ENCODE measurements at regions not wholly inside any gene's neighbourhood (a gene's known extent, or its start where the extent isn't known, plus 50 kb on each side); places are given as distances from the start of the nearest gene placed in this dataset.
"Not testable (repeated sequence)": the region's sequence is repeated elsewhere in the genome, so short reads cannot be mapped to it uniquely, and the experiment has no call there.

DNA sequence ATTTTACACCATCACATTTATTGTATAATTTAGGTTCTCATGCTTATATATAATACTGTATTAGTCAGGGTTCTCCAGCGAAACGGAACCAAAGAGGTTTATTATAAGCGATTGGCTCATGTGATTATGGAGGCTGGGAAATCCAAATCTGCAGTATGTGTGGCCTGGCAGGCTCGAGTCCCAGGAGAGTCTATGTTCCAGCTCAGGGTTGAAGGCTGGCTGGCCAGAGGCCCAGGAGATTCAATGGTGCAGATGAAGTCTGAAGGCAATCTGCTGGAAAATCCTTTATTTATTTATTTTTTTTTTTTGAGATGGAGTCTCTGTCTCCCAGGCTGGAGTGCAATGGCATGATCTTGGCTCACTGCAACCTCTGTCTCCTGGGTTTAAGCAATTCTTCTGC lies 63.0 kb upstream of the WDFY3 start:
- no peaks in the 10 kb centered on the region for H3K27me3 ChIP-seq (replicated peaks in 1 of 7)
- DNase-seq, result no peak
- peaks cover 0 to 53% (median 22%) of the 10 kb centered on the region in 8 donors for H3K9me3 ChIP-seq
- WGBS, 5 donors, result 81 to 91% (median 87%) methylated on average over 4 of the region's 4 CpGs
- H3K27ac ChIP-seq, result no peak overlapping the region
- H3K36me3 ChIP-seq, result no peaks in the 10 kb centered on the region
- TF ChIP-seq POLR2AphosphoS5 (IDR thresholded peaks at IDR 0.05), result no peak
- TF ChIP-seq, protein P1, sequence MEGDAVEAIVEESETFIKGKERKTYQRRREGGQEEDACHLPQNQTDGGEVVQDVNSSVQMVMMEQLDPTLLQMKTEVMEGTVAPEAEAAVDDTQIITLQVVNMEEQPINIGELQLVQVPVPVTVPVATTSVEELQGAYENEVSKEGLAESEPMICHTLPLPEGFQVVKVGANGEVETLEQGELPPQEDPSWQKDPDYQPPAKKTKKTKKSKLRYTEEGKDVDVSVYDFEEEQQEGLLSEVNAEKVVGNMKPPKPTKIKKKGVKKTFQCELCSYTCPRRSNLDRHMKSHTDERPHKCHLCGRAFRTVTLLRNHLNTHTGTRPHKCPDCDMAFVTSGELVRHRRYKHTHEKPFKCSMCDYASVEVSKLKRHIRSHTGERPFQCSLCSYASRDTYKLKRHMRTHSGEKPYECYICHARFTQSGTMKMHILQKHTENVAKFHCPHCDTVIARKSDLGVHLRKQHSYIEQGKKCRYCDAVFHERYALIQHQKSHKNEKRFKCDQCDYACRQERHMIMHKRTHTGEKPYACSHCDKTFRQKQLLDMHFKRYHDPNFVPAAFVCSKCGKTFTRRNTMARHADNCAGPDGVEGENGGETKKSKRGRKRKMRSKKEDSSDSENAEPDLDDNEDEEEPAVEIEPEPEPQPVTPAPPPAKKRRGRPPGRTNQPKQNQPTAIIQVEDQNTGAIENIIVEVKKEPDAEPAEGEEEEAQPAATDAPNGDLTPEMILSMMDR (IDR thresholded peaks at IDR 0.05 in 8 of 11, conservative IDR thresholded peaks at IDR 0.05 in 3 of 11), result no peak
- no peak for TF ChIP-seq POLR2A (IDR thresholded peaks at IDR 0.05)
- H3K4me1 ChIP-seq, result no peaks in the 10 kb centered on the region
- intact Hi-C loops (cut with DNase I; ENCODE audit: low total_unique reads), result no loop called here
- no peak overlapping the region for H3K4me3 ChIP-seq

DNA sequence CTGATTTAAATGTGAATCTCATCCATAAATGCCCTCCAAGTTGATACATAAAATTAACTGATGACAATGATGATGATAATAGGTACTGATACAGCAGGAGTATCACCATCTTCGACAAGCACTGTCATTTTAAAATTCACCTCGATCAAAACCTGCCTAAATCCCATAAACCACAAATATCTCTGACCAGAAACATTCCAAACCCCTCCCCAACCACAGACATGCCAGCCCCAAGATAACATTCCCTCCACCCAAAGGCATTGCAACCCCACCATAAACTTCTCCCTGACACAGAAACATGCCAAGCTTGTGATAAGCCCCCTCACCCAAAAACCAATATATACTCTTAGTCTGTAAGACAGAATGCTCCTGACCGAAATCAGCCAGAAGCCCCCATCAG lies 63.7 kb upstream of the WDFY3 start:
- Histone ChIP-seq H3K27me3 (replicated peaks in 1 of 7) (no peaks in the 10 kb centered on the region), H3K4me1 (no peaks in the 10 kb centered on the region), H3K36me3 (no peaks in the 10 kb centered on the region), H3K9me3 (peaks cover 0 to 61% (median 28%) of the 10 kb centered on the region in 8 donors), H3K4me3 (no peak overlapping the region), H3K27ac (no peak overlapping the region)
- no peak for DNase-seq
- intact Hi-C loops (cut with DNase I; ENCODE audit: low total_unique reads), result no loop called here
- WGBS, 5 donors, result 85 to 97% (median 93%) methylated on average over 3 of the region's 3 CpGs
- TF ChIP-seq, protein P1 (IDR thresholded peaks at IDR 0.05 in 8 of 11, conservative IDR thresholded peaks at IDR 0.05 in 3 of 11), result no peak
- TF ChIP-seq POLR2AphosphoS5 (IDR thresholded peaks at IDR 0.05) (no peak), POLR2A (IDR thresholded peaks at IDR 0.05) (no peak)

GRCh38 chr4:85033838-85034237 lies 67.3 kb upstream of the WDFY3 start:
- intact Hi-C loops (cut with DNase I; ENCODE audit: low total_unique reads); H3K36me3 ChIP-seq; H3K4me1 ChIP-seq; H3K27ac ChIP-seq; H3K4me3 ChIP-seq; DNase-seq; H3K27me3 ChIP-seq (replicated peaks in 1 of 7): not testable (repeated sequence)
- H3K9me3 ChIP-seq, result peaks cover 0 to 57% (median 29%) of the 10 kb centered on the region in 8 donors
- 90 to 95% (median 92%) methylated on average over 6 of the region's 6 CpGs for WGBS, 5 donors

DNA sequence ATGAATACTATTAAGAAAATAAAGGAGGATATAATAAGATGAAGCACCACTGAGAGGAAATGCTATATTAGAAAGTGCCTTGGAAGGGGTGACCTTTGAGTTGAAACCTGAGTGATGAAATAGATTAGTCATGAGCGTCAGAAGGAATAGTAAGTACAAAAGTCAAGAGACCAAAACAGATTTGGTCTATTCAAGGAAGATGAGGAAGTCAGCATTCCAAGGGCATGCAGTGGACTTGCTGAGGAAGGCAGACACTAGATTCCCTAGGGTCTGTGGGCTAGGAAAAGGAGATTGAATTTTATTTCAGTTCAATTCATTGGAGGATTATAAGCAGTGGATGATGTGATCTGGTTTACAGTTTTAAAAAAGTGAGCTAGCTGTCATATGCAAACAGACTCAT lies 73.0 kb upstream of the WDFY3 start:
- H3K4me3 ChIP-seq, result no peak overlapping the region
- no peak for TF ChIP-seq POLR2AphosphoS5 (IDR thresholded peaks at IDR 0.05)
- no peak for TF ChIP-seq POLR2A (IDR thresholded peaks at IDR 0.05)
- TF ChIP-seq, protein P1 (IDR thresholded peaks at IDR 0.05 in 8 of 11, conservative IDR thresholded peaks at IDR 0.05 in 3 of 11), result no peak
- peaks cover 0 to 27% (median 10%) of the 10 kb centered on the region in 8 donors for H3K9me3 ChIP-seq
- WGBS, 5 donors, result 46 to 83% (median 65%) methylated on average over 1 of the region's 1 CpG
- no peak for DNase-seq
- no peaks in the 10 kb centered on the region for H3K36me3 ChIP-seq
- H3K4me1 ChIP-seq, result no peaks in the 10 kb centered on the region
- peaks cover 0 to 7% (median 0%) of the 10 kb centered on the region in 7 donors for H3K27me3 ChIP-seq (replicated peaks in 1 of 7)
- H3K27ac ChIP-seq, result no peak overlapping the region
- intact Hi-C loops (cut with DNase I; ENCODE audit: low total_unique reads), result no loop called here

- DNase-seq; H3K27me3 ChIP-seq (replicated peaks in 1 of 7); H3K27ac ChIP-seq; H3K4me3 ChIP-seq; H3K4me1 ChIP-seq; H3K36me3 ChIP-seq; intact Hi-C loops (cut with DNase I; ENCODE audit: low total_unique reads): not testable (repeated sequence)
- WGBS, 5 donors, result 81 to 96% (median 87%) methylated on average over 3 to 6 of the region's 6 CpGs
- peaks cover 0 to 28% (median 0%) of the 10 kb centered on the region in 8 donors for H3K9me3 ChIP-seq
Measured at GRCh38 chr4:85043812-85044496, 77.5 kb upstream of the WDFY3 start.
